GM23248 (cell line): ENCODE measurements at regions not wholly inside any gene's neighbourhood (a gene's known extent, or its start where the extent isn't known, plus 50 kb on each side); places are given as distances from the start of the nearest gene placed in this dataset.

Experiments
- EZH2 ChIP-seq: fragments of 200-600 bp; sonication (generic); IDR thresholded peaks from 2 replicates; pipeline ENCODE4 v1.6.1; 2018; ENCODE audit warnings: antibody characterized with exemption, mild to moderate bottlenecking; ENCODE audit not compliant: insufficient read depth, poor library complexity, severe bottlenecking
- EZH2phosphoT487 ChIP-seq: fragments of 200-600 bp; sonication (generic); IDR thresholded peaks from 2 replicates; pipeline ENCODE4 v1.6.1; 2018; ENCODE audit warnings: antibody characterized with exemption, moderate library complexity, mild to moderate bottlenecking, low read depth; ENCODE audit not compliant: insufficient read depth

- TF ChIP-seq EZH2 (no peak), EZH2phosphoT487 (no peak)
Observed at GRCh38 chr7:414681-415560, 104.7 kb downstream of the PDGFA start.
